NCI-H187 (cell line): ENCODE measurements at regions not wholly inside any gene's neighbourhood (a gene's known extent, or its start where the extent isn't known, plus 50 kb on each side); places are given as distances from the start of the nearest gene placed in this dataset.

Experiments
- DNase-seq, 2 experiments: peaks; one replicate each; lab custom pipeline; 2025; lab: John Stamatoyannopoulos, UW

GRCh38 chr5:58403822-58404433, 56.0 kb downstream of the PLK2 start:
- DNase-seq = no peak

DNA sequence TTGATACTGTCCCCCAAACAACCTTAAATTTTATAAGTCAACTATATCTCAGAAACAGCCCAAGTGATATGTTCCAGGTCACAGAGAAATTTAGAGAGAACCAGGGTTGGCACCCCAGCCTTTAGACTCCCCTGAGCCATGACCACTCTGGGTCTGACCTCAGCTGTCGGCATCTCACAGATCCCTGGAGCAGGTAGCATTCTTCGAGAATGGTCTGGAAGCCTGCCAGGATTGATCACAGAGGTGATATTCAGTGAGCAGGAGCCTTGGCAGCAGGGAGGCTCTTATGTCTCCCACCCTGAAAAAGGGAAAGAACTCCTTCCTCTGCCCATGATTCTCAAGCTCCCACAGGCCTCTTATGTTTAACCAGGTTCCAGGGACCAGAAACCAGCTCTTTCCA, 58.2 kb downstream of the PLK2 start:
- no peak for DNase-seq

- DNase-seq = no peak
Measured at GRCh38 chr5:58400737-58401136, 59.1 kb downstream of the PLK2 start.

GRCh38 chr5:58399951-58400350, 59.9 kb downstream of the PLK2 start:
- no peak for DNase-seq

DNA sequence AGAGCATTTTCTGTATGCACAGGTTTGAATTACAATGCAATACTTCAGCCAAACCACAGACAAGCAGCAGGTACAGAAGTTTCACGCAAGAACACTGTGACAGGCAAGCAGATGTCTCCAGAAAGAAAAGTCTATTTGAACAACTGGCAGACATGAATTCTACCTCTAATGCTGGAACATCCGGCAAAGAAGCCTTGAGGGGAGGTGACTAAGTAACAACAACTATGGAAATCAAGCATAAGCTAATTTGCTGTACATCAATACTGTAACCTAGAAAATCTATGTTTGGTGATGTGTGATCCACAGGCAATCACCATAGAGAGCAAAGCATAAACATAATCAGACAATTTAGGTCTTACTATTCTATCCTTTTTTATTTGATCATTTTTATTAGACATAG, 65.5 kb downstream of the PLK2 start:
- no peak for DNase-seq

DNA sequence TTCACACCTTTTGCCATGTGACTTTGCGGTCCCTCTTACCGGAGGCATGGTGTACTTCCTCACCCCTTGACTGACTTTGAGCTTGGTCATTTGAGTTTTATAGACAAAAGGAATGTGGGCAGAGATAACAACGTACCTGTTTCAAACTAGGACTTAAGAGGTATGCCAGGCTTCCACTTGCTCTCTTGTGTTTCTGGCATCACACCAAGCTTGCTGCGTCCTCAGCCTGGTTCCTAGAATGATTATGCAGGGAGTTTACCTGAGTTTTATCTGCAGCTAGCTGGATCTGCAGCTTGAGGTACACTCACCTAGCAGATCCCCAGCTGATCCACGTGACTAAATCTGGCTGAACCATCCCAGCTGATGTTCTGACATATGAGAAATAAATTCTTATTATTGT, 66.2 kb downstream of the PLK2 start:
- DNase-seq = no peak

GRCh38 chr5:58392496-58392895, 67.4 kb downstream of the PLK2 start:
- no peak for DNase-seq

GRCh38 chr5:58383448-58383847, 76.4 kb downstream of the PLK2 start:
- no peak for DNase-seq

- DNase-seq = no peak
Measured at GRCh38 chr5:58382131-58382534, 77.8 kb downstream of the PLK2 start.

DNA sequence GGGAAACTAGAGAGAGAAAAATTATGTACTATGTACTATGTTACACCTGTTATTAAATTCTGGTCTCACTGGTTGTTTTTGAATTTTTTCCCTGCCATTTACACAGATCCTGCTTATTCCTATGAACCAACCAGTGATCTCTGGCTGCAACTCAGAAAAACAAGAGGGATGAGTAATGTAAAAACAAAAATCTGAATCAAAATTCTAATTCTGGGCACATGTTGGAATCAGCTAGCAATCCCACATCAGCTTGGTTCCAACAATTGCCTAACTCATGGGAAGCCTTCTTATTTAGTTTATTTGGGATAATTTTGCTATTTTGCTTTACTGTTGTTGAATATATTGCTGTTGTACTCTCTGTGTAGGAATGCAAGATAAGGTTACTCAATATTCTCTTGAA, 78.3 kb downstream of the PLK2 start:
- DNase-seq = no peak

- DNase-seq = no peak
Measured at GRCh38 chr5:58380655-58381054, 79.2 kb downstream of the PLK2 start.

DNA sequence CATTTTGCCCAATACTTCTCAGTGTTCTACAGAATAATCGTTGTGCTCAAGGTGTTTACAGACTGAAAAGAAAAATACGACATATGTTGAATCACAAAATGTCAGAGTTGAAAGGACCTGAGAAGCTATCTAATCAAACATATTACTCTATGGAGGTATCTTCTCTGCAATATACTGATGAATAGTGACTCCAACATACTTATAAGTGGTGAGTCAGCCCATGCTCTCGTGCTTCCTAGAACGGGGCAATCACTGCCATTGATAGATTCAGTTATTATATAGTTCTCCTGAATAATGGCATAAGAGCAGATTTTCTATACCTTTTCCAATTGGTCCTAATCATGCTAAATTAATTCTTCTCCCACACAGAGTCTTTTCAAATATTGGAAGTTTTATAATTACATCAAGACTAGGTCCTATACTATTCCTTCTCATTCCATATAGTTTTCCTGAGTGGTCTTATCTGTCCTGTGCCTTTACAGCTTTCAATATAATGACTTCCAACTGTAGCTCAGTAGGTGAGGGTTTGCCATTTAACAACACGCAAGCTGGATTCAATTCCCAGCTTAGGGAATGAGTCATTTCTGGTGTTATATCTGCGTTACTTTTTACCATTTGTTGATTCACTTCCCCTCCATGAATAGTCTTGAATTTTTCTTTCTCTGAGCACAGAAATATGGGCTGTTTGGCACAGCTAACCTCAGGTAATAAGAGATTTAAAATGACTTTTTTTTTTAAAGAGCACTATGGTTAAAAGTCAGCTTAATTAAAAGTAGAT, 81.1 kb downstream of the PLK2 start:
- DNase-seq = no peak

GRCh38 chr5:58370606-58371005, 89.3 kb downstream of the PLK2 start:
- no peak for DNase-seq

DNA sequence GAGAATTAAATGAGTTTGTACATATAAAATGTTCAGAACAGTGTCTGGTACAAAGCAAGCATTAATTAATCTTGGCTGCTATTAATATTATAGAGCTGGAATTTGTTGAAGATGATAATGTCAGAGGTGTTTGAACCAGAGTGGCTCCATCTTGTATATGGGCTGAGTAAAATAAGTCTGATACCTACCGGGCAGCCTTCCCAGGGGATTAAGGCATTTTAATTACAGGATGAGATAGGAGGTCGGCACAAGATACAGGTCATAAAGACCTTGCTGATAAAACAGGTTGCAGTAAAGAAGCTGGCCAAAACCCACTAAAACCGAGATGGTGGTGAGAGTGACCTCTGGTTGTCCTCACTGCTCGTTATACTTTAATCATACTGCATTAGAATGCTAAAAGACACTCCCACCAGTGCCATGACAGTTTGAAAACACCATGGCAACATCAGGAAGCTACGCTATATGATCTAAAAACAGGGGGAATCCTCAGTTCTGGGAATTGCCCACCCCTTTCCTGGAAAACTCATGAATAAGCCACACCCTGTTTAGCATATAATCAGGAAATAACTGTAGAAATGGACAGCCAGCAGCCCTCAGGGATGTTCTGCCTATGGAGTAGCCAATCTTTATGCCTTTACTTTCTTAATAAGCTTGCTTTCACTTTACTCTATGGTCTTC, 90.2 kb downstream of the PLK2 start:
- no peak for DNase-seq

DNA sequence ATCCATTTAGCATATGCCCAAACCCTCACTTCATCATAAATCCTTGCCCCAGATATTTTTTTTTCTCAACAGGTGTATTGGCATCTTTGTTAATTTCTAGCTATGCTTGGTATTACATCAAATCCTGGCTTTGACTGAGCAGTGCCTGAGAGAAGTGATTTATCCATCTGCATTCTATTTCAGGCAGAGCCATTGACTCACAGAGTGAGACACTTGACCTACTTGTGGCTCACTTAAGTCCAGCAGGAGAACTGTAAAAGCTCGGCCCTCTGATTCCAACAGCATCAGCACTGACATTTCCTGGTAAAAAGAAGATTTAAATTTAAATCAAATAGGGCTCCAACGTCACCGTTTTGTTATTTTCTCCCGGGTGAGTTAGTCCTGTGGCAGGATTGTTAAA, 93.4 kb downstream of the PLK2 start:
- peak in 1 of 2 experiments; percentile 14 for DNase-seq

DNA sequence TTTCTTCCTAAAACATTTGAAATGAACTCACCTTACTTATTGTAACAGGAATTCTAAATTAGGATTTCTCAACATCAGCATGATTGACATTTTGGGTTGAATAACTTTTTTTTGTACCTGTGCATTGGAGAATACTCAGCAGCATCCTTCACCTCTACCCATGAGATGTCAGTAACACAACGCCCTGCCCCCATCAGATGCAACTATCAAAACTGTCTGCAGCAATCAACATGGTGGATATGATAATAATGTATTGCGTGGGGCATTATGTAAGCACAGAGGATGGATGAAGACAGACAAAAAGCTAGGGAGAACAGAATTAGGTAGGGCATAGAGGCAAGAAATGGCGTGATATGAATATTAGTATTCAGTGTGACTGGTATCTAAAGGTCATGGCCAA, 94.1 kb downstream of the PLK2 start:
- no peak for DNase-seq

- DNase-seq = no peak
Measured at GRCh38 chr5:58363461-58364249, 96.2 kb downstream of the PLK2 start.

DNA sequence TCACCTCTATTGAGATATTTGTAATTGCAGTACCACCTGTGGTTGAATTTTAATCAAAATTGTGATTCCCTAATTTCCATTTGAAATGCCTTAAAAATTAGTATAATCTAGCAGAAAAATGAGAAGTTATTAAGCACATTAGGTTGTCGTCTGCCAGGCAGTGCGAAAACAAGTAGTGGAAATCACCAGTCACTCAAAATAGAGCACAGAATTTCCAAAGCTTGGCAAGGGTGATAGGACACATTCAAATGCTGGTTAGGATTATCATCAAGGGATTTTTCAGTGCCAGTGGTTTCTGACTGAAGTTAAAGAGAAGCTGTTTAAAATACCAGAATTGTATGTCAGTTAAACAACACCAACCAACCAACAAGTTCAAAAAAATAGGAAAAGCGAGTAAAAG, 97.8 kb downstream of the PLK2 start:
- no peak for DNase-seq

DNA sequence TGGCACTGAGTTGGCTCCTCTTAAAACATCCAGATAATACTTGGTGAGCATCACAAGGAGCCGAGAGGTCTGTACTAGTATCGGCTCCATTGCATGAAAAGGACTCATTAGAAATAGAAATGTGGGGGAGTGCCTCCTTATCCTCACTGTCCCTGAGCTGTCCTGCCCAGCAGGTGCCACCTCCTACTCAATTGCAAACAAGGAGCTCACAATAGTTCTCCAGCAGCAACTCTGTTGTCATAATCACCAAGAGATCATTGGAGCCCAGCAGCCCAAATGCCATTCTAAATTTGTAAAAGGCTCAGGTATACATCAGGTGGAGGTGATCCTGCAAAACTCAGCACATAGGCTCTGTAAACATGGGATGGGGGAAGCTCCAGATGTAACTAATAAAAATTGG, 99.1 kb downstream of the PLK2 start:
- DNase-seq = no peak

DNA sequence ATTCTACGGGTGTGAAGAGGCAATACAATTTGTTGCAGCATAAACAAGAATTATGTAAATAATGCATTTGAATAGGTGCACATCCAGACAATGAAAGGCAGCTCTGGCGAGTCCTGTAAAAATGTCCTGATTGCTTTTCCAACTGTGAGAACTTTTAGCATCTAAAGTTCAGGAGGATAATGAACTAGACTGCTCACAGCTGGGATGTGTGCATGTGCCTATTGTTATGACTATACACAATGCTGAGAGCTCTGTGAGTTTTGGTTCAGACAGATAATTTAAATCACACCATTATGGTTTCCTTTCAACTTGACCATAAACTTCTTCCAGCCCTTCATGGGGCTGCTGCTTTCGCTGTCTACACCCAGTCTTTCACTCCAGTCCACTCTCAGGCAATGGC, 99.9 kb downstream of the PLK2 start:
- DNase-seq = no peak

DNA sequence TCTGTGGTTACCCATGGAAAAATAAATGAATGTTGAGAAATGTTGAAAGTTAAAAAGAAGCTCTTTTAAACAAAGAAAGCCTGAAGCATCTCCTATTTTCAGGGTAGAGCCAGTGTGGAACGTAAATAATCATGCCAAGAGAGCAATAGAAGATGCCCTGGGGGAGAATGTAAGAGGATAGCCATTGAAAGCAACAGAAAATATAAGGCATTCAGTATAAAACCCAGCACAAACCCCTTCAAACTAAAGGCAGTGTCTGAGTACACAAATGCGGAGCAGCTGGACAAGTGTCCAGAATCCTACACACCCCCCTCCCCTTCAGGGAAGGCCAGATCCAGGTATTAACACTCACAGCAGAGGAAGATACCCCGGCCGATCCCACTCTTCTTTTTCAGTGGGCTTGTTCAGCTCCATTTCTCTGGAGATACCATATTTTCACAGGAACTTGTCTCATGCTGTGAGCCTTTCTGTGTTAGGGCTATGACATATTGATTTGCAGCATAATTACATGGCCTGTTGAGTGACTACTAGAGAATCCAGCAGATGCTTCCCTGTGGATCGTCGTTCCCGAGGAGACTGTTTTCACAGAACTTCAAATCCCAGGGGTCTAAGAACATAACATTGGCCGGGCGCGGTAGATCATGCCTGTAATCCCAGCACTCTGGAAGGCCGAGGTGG, 101.2 kb downstream of the PLK2 start:
- no peak for DNase-seq
